ENCODE measurements at regions not wholly inside any gene's neighbourhood (a gene's known extent, or its start where the extent isn't known, plus 50 kb on each side); places are given as distances from the start of the nearest gene placed in this dataset.

GRCh38 chr12:104846056-104846767 is 111.9 kb downstream of the SLC41A2 start:
- Histone ChIP-seq H3K36me3 (ENCODE audit: control insufficient read depth in 4 of 4, insufficient read depth in 3 of 4, low read depth in 1 of 4, low read length in 3 of 4) (peaks cover 0 to 35% (median 18%) of the 10 kb centered on the region in 4 donors), H3K4me3 (ENCODE audit: low read depth in 1 of 3, low read length in 3 of 3) (no peak overlapping the region), H3K9ac (ENCODE audit: low read depth in 1 of 2, low read length in 2 of 2) (no peak overlapping the region), H3K9me3 (ENCODE audit: control insufficient read depth in 4 of 4, low read length in 3 of 4) (no peaks in the 10 kb centered on the region), H3K27me3 (ENCODE audit: control insufficient read depth in 4 of 4, insufficient read depth in 4 of 4, low read length in 3 of 4) (no peaks in the 10 kb centered on the region), H3K27ac (ENCODE audit: low read depth in 1 of 2, low read length in 2 of 2) (no peak overlapping the region), H3K4me1 (ENCODE audit: control insufficient read depth in 4 of 4, insufficient read depth in 4 of 4, low read length in 3 of 4) (no peaks in the 10 kb centered on the region)
- DNase-seq (ENCODE audit: low spot score) = no peak
- no peak for TF ChIP-seq HNF4A (conservative IDR thresholded peaks at IDR 0.05)
- TF ChIP-seq, protein P1, sequence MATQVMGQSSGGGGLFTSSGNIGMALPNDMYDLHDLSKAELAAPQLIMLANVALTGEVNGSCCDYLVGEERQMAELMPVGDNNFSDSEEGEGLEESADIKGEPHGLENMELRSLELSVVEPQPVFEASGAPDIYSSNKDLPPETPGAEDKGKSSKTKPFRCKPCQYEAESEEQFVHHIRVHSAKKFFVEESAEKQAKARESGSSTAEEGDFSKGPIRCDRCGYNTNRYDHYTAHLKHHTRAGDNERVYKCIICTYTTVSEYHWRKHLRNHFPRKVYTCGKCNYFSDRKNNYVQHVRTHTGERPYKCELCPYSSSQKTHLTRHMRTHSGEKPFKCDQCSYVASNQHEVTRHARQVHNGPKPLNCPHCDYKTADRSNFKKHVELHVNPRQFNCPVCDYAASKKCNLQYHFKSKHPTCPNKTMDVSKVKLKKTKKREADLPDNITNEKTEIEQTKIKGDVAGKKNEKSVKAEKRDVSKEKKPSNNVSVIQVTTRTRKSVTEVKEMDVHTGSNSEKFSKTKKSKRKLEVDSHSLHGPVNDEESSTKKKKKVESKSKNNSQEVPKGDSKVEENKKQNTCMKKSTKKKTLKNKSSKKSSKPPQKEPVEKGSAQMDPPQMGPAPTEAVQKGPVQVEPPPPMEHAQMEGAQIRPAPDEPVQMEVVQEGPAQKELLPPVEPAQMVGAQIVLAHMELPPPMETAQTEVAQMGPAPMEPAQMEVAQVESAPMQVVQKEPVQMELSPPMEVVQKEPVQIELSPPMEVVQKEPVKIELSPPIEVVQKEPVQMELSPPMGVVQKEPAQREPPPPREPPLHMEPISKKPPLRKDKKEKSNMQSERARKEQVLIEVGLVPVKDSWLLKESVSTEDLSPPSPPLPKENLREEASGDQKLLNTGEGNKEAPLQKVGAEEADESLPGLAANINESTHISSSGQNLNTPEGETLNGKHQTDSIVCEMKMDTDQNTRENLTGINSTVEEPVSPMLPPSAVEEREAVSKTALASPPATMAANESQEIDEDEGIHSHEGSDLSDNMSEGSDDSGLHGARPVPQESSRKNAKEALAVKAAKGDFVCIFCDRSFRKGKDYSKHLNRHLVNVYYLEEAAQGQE (IDR thresholded peaks at IDR 0.05) = no peak
- TF ChIP-seq FOXA2 (IDR thresholded peaks at IDR 0.05) = no peak
- no peak for TF ChIP-seq NR2F2 (IDR thresholded peaks at IDR 0.05)
- TF ChIP-seq GABPA (IDR thresholded peaks at IDR 0.05 in 1 of 2, conservative IDR thresholded peaks at IDR 0.05 in 1 of 2) = no peak
- TF ChIP-seq EGR1 (IDR thresholded peaks at IDR 0.05; ENCODE audit: low read depth in 2 of 2) = no peak
- TF ChIP-seq YY1 (IDR thresholded peaks at IDR 0.05) = no peak
- no peak for TF ChIP-seq JUND (IDR thresholded peaks at IDR 0.05)
- TF ChIP-seq SP1 (IDR thresholded peaks at IDR 0.05) = no peak
- TF ChIP-seq, protein P2, sequence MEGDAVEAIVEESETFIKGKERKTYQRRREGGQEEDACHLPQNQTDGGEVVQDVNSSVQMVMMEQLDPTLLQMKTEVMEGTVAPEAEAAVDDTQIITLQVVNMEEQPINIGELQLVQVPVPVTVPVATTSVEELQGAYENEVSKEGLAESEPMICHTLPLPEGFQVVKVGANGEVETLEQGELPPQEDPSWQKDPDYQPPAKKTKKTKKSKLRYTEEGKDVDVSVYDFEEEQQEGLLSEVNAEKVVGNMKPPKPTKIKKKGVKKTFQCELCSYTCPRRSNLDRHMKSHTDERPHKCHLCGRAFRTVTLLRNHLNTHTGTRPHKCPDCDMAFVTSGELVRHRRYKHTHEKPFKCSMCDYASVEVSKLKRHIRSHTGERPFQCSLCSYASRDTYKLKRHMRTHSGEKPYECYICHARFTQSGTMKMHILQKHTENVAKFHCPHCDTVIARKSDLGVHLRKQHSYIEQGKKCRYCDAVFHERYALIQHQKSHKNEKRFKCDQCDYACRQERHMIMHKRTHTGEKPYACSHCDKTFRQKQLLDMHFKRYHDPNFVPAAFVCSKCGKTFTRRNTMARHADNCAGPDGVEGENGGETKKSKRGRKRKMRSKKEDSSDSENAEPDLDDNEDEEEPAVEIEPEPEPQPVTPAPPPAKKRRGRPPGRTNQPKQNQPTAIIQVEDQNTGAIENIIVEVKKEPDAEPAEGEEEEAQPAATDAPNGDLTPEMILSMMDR (IDR thresholded peaks at IDR 0.05; ENCODE audit: low read depth, low read length, missing input control) = no peak
- no peak for TF ChIP-seq RAD21 (IDR thresholded peaks at IDR 0.05)
- TF ChIP-seq, protein P3, sequence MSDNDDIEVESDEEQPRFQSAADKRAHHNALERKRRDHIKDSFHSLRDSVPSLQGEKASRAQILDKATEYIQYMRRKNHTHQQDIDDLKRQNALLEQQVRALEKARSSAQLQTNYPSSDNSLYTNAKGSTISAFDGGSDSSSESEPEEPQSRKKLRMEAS (IDR thresholded peaks at IDR 0.05) = no peak
- no peak for TF ChIP-seq HNF4G (IDR thresholded peaks at IDR 0.05)
- TF ChIP-seq RXRA (IDR thresholded peaks at IDR 0.05) = no peak
- over 99% methylated on average over 2 of the region's 2 CpGs for WGBS

- Histone ChIP-seq H3K27ac (ENCODE audit: low read depth in 1 of 2, low read length in 2 of 2) (no peak overlapping the region), H3K27me3 (ENCODE audit: control insufficient read depth in 4 of 4, insufficient read depth in 4 of 4, low read length in 3 of 4) (no peaks in the 10 kb centered on the region), H3K4me1 (ENCODE audit: control insufficient read depth in 4 of 4, insufficient read depth in 4 of 4, low read length in 3 of 4) (no peaks in the 10 kb centered on the region), H3K4me3 (ENCODE audit: low read depth in 1 of 3, low read length in 3 of 3) (no peak overlapping the region), H3K9me3 (ENCODE audit: control insufficient read depth in 4 of 4, low read length in 3 of 4) (no peaks in the 10 kb centered on the region), H3K9ac (ENCODE audit: low read depth in 1 of 2, low read length in 2 of 2) (no peak overlapping the region), H3K36me3 (ENCODE audit: control insufficient read depth in 4 of 4, insufficient read depth in 3 of 4, low read depth in 1 of 4, low read length in 3 of 4) (peaks cover 0 to 34% (median 16%) of the 10 kb centered on the region in 4 donors)
- whole genome bisulfite sequencing = 99% methylated on average over 1 of the region's 1 CpG
- no peak for DNase-seq (ENCODE audit: low spot score)
- TF ChIP-seq GABPA (IDR thresholded peaks at IDR 0.05 in 1 of 2, conservative IDR thresholded peaks at IDR 0.05 in 1 of 2) (no peak), HNF4A (conservative IDR thresholded peaks at IDR 0.05) (no peak), FOXA2 (IDR thresholded peaks at IDR 0.05) (no peak), ZBTB33 (IDR thresholded peaks at IDR 0.05) (no peak), JUND (IDR thresholded peaks at IDR 0.05) (no peak), TAF1 (conservative IDR thresholded peaks at IDR 0.05) (no peak), EGR1 (IDR thresholded peaks at IDR 0.05; ENCODE audit: low read depth in 2 of 2) (no peak), FOXA1 (IDR thresholded peaks at IDR 0.05) (no peak), NR2F2 (IDR thresholded peaks at IDR 0.05) (no peak), RXRA (IDR thresholded peaks at IDR 0.05) (no peak)
- TF ChIP-seq, protein P2 (IDR thresholded peaks at IDR 0.05; ENCODE audit: low read depth, low read length, missing input control) = no peak
- TF ChIP-seq, protein P1 (IDR thresholded peaks at IDR 0.05) = no peak
Measured at GRCh38 chr12:104844123-104844522, 114.0 kb downstream of the SLC41A2 start.

All from liver (tissue), 8 donors.